LNCaP clone FGC (cell line): ENCODE measurements at regions not wholly inside any gene's neighbourhood (a gene's known extent, or its start where the extent isn't known, plus 50 kb on each side); places are given as distances from the start of the nearest gene placed in this dataset.

ENCODE experiments used
- DNase-seq: peaks from one replicate; pipeline ENCODE4 v3.0.0-alpha.2; 2011; ENCODE audit warnings: low read depth
- H3K4me3 ChIP-seq: 2 replicates; pipeline ENCODE4 v1.5.1; 2011; ENCODE audit warnings: mild to moderate bottlenecking, low read depth, low read length, control low read depth
- CTCF ChIP-seq: IDR thresholded peaks from 2 replicates; pipeline ENCODE4 v1.5.1; 2012; ENCODE audit warnings: mild to moderate bottlenecking; ENCODE audit not compliant: control insufficient read depth, insufficient read depth; ENCODE audit errors: extremely low read depth

GRCh38 chr21:28723646-28724045 lies 269.0 kb downstream of the LTN1 start:
- H3K4me3 ChIP-seq = no peak overlapping the region
- TF ChIP-seq CTCF = no peak
- no peak for DNase-seq

- DNase-seq = no peak
- no peak for TF ChIP-seq CTCF
- H3K4me3 ChIP-seq = no peak overlapping the region
These were observed 273.0 kb downstream of the LTN1 start for GRCh38 chr21:28719723-28720122.

GRCh38 chr21:28714777-28715464 lies 277.8 kb downstream of the LTN1 start:
- no peak for TF ChIP-seq CTCF
- no peak for DNase-seq
- H3K4me3 ChIP-seq = no peak overlapping the region

GRCh38 chr21:28712411-28712810 lies 280.3 kb downstream of the LTN1 start:
- DNase-seq = no peak
- TF ChIP-seq CTCF = no peak
- H3K4me3 ChIP-seq = no peak overlapping the region

- TF ChIP-seq CTCF = no peak
- no peak overlapping the region for H3K4me3 ChIP-seq
- no peak for DNase-seq
These were observed 287.1 kb downstream of the LTN1 start for GRCh38 chr21:28705616-28706015.

- DNase-seq = peak; percentile 50
- no peak overlapping the region for H3K4me3 ChIP-seq
- TF ChIP-seq CTCF = no peak
These were observed 287.9 kb downstream of the LTN1 start for GRCh38 chr21:28704746-28705145.

GRCh38 chr21:28703861-28704260 lies 288.8 kb downstream of the LTN1 start:
- no peak overlapping the region for H3K4me3 ChIP-seq
- TF ChIP-seq CTCF = no peak
- no peak for DNase-seq
